HEK293T (cell line): ENCODE measurements at regions not wholly inside any gene's neighbourhood (a gene's known extent, or its start where the extent isn't known, plus 50 kb on each side); places are given as distances from the start of the nearest gene placed in this dataset.

ENCODE experiments used
- CTCF ChIA-PET: fragments of 350-600 bp; formaldehyde crosslinking; extraction: SDS; loops from one replicate; lab custom pipeline; 2021; ENCODE audit warnings: antibody characterized with exemption, inconsistent platforms; lab: Yijun Ruan, JAX
- POLR2A ChIA-PET: fragments of 350-600 bp; formaldehyde crosslinking; extraction: SDS; loops from one replicate; lab custom pipeline; 2020; ENCODE audit warnings: antibody characterized with exemption, inconsistent platforms; lab: Yijun Ruan, JAX
- DNase-seq: peaks from one replicate; pipeline ENCODE4 v3.0.0; 2012; ENCODE audit warnings: mixed read lengths; ENCODE audit errors: extremely low spot score
- ARNT ChIP-seq: fragments of 450-650 bp; IDR thresholded peaks from 2 replicates; pipeline ENCODE4 v1.6.1; 2017; ENCODE audit warnings: mild to moderate bottlenecking
- BHLHE40 ChIP-seq: fragments of 450-650 bp; IDR thresholded peaks from 2 replicates; pipeline ENCODE4 v1.6.1; 2016; ENCODE audit warnings: mild to moderate bottlenecking, moderate library complexity, borderline replicate concordance
- CTBP1 ChIP-seq: fragments of 450-650 bp; IDR thresholded peaks from 2 replicates; pipeline ENCODE4 v1.6.1; 2016; ENCODE audit warnings: borderline replicate concordance
- ELF4 ChIP-seq: fragments of 450-650 bp; IDR thresholded peaks from 2 replicates; pipeline ENCODE4 v1.6.1; 2017; ENCODE audit warnings: antibody characterized with exemption
- FOXA1 ChIP-seq: fragments of 450-650 bp; IDR thresholded peaks from 2 replicates; pipeline ENCODE4 v1.6.1; 2016; ENCODE audit warnings: mild to moderate bottlenecking
- FOXK2 ChIP-seq: fragments of 450-650 bp; IDR thresholded peaks from 2 replicates; pipeline ENCODE4 v1.6.1; 2016; ENCODE audit warnings: mild to moderate bottlenecking
- FOXM1 ChIP-seq: fragments of 450-650 bp; IDR thresholded peaks from 2 replicates; pipeline ENCODE4 v1.6.1; 2017; ENCODE audit warnings: mild to moderate bottlenecking, borderline replicate concordance
- HDGF ChIP-seq: fragments of 450-650 bp; IDR thresholded peaks from 2 replicates; pipeline ENCODE4 v1.6.1; 2017; ENCODE audit warnings: antibody characterized with exemption, borderline replicate concordance
- L3MBTL2 ChIP-seq: fragments of 450-650 bp; conservative IDR thresholded peaks from 2 replicates; pipeline ENCODE4 v1.6.1; 2016; ENCODE audit warnings: mild to moderate bottlenecking
- LEF1 ChIP-seq: fragments of 450-650 bp; IDR thresholded peaks from 2 replicates; pipeline ENCODE4 v1.6.1; 2017; ENCODE audit warnings: mild to moderate bottlenecking, borderline replicate concordance
- NFRKB ChIP-seq: fragments of 450-650 bp; IDR thresholded peaks from 2 replicates; pipeline ENCODE4 v1.6.1; 2016; ENCODE audit warnings: mild to moderate bottlenecking, moderate library complexity
- SP1 ChIP-seq: fragments of 450-650 bp; IDR thresholded peaks from 2 replicates; pipeline ENCODE4 v1.6.1; 2017
- SUZ12 ChIP-seq: fragments of 450-650 bp; IDR thresholded peaks from 2 replicates; pipeline ENCODE4 v1.6.1; 2016; ENCODE audit warnings: mild to moderate bottlenecking
- TARDBP ChIP-seq: fragments of 450-650 bp; IDR thresholded peaks from 2 replicates; pipeline ENCODE4 v1.6.1; 2016
- ZNF384 ChIP-seq: fragments of 450-650 bp; IDR thresholded peaks from 2 replicates; pipeline ENCODE4 v1.6.1; 2016
- TF ChIP-seq, protein P1 (sequence below): fragments of 450-650 bp; IDR thresholded peaks from 2 replicates; pipeline ENCODE4 v1.6.1; 2016

DNA sequence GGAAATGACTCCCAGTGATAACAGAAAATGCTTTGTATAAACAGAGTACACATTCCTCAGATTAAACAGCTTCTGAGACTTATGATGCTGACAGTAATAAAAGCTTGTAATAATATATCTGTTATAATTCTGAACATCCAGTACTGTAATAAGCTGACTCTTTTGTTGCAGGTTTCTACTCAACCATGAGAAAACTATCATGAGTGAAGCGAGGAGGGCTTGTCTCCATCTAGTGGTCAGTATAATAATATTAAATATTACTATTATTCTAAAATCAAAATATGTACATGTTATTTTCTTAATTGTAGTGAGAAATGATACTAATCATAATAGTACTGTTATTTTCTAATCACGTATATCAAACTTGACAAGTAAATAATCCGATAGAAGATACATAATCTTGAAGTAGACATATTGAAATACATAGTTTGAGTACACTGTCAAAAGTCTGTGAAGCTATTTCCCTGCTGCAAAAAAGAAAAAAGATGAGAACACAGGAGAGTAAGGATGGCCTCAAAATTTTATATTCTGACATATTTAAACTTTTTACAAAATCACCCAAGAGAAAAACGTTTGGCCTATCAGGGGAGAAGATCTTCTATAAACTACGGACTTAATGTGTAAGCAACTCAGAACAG is 183.1 kb downstream of the MOXD1 start:
- DNase-seq: no peak
- ChIA-PET CTCF (interaction anchor here (1.0 to 1.6 kb wide), 3 partner anchors 10 to 303 kb away, joined by 5 to 6 read pairs (median 5); partner anchors contain the start of gene CCN2), POLR2A (no interaction called here)
- TF ChIP-seq SUZ12 (no peak), BHLHE40 (no peak), SP1 (no peak), L3MBTL2 (no peak), ZNF384 (no peak), NFRKB (no peak), FOXA1 (no peak), TARDBP (no peak), FOXM1 (no peak), CTBP1 (no peak), ELF4 (no peak), FOXK2 (no peak)
- TF ChIP-seq, protein P1, sequence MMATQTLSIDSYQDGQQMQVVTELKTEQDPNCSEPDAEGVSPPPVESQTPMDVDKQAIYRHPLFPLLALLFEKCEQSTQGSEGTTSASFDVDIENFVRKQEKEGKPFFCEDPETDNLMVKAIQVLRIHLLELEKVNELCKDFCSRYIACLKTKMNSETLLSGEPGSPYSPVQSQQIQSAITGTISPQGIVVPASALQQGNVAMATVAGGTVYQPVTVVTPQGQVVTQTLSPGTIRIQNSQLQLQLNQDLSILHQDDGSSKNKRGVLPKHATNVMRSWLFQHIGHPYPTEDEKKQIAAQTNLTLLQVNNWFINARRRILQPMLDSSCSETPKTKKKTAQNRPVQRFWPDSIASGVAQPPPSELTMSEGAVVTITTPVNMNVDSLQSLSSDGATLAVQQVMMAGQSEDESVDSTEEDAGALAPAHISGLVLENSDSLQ: no peak

DNA sequence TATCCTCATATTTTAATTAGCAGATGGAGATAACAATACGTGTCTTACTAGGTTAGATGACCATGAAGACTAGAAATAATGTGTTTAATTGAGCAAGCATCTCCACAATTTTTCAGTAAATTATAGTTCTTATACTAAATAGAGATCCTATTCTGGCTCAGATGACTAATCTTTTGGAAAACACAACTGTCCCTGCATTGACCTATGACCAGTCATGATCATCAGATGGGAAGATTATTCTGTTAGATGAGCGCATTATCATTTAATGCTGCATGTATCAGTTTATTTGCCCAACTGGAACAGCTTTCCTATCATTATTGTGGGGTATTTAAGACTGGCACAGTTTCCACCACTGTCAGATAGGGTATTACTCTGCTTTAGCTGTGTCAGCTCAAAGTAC is 185.5 kb downstream of the MOXD1 start:
- DNase-seq: no peak
- CTCF ChIA-PET: interaction anchor here (1.3 kb wide), 1 partner anchor 291 kb away, joined by 3 read pairs; no protein-coding TSS in a partner anchor
- POLR2A ChIA-PET: no interaction called here

DNA sequence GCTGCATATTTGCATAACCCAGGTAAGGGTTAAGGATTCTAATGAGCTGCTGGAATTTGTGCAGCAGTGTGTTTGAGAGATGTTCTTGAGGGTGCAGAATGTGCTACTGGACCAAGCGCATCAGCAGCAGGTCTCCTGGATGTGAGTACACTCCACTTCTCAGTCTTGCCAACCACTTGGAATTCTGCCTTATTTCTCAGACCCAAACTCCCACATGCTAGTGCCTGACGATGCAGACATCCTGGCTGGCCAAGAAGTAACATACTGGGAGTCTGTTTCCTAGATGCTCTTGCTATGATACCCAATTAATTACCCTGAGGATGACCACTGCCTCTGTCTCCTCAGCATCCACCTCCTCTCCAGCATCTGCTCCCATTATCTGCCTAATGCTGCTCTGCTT is 186.6 kb downstream of the MOXD1 start:
- ChIA-PET CTCF (no interaction called here), POLR2A (no interaction called here)
- no peak for DNase-seq
- TF ChIP-seq ARNT: no peak
- TF ChIP-seq ZNF384: no peak
- no peak for TF ChIP-seq CTBP1
- TF ChIP-seq SUZ12: no peak
- TF ChIP-seq NFRKB: no peak
- TF ChIP-seq FOXA1: no peak
- TF ChIP-seq, protein P1: no peak
- TF ChIP-seq LEF1: no peak
- no peak for TF ChIP-seq TARDBP
- TF ChIP-seq FOXK2: no peak
- no peak for TF ChIP-seq FOXM1
- no peak for TF ChIP-seq L3MBTL2
- no peak for TF ChIP-seq ELF4
- no peak for TF ChIP-seq BHLHE40
- TF ChIP-seq SP1: no peak
- no peak for TF ChIP-seq HDGF

More for the DNA sequence above, 185.5 kb downstream of the MOXD1 start:
- TF ChIP-seq FOXA1: no peak
- TF ChIP-seq BHLHE40: no peak
- TF ChIP-seq SP1: no peak
- no peak for TF ChIP-seq ELF4

DNA sequence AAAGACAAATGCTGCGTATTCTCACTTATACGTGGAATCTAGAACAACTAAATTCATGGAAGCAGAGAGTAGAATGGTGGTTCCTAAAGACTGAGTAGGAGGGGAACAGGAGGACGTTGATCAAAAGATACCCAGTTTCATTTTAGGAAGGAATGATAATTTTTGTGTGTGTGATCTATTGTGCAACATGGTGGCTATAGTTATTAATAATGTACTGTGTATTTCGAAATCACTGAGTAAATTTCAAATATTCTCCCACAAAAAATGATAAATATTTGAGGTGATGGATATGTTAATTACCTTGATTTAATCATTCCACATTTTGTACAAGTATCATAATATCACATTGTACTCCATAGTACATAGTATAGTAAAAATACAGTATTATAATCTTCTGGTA is 187.5 kb downstream of the MOXD1 start:
- DNase-seq: no peak
- POLR2A ChIA-PET: no interaction called here
- TF ChIP-seq SUZ12 (no peak), TARDBP (no peak), FOXA1 (no peak), CTBP1 (no peak), SP1 (no peak), HDGF (no peak), NFRKB (no peak), L3MBTL2 (no peak), ELF4 (no peak), ZNF384 (no peak), LEF1 (no peak), BHLHE40 (no peak), ARNT (no peak), FOXM1 (no peak), FOXK2 (no peak)
- TF ChIP-seq, protein P1: no peak
- CTCF ChIA-PET: no interaction called here

DNA sequence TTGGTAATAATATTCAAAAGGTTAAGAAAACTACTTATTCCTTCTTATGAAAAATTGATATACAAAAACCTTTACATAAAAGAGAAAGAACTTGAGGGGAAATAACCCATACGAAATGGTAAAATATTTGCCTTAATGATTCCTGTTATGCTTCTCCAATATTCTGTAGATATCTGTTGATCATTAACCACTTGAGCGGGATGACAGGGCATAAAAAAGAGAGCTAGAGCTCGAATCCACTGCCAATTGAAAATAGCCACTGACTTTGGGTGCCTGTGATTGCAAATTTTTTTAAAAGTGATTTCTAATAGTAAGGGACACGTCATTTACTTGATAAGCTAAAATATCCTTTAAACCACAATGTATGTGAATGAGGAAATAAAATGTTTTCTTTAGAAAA is 188.1 kb downstream of the MOXD1 start:
- TF ChIP-seq, protein P1: no peak
- TF ChIP-seq FOXM1 (no peak), L3MBTL2 (no peak), FOXK2 (no peak), SP1 (no peak), ELF4 (no peak), CTBP1 (no peak), TARDBP (no peak), BHLHE40 (no peak), LEF1 (no peak), NFRKB (no peak), FOXA1 (no peak), ARNT (no peak), SUZ12 (no peak), HDGF (no peak), ZNF384 (no peak)
- ChIA-PET CTCF (no interaction called here), POLR2A (no interaction called here)
- DNase-seq: no peak
